ENCODE measurements at regions not wholly inside any gene's neighbourhood (a gene's known extent, or its start where the extent isn't known, plus 50 kb on each side); places are given as distances from the start of the nearest gene placed in this dataset.
A peak's percentile ranks its signal among the peaks of the same experiment; 100 is the strongest.

- DNase-seq, result no peak
- Mint-ChIP-seq H3K4me1 (no peaks in the 10 kb centered on the region), H3K27me3 (peaks cover 0 to 14% (median 12%) of the 10 kb centered on the region in 3 donors), H3K4me3 (no peak overlapping the region), H3K9me3 (peaks cover 0 to 14% (median 8%) of the 10 kb centered on the region in 7 donors), H3K27ac (no peak overlapping the region), H3K36me3 (peaks cover 3 to 11% of the 10 kb centered on the region in 2 donors)
- ATAC-seq (ENCODE audit: low read depth in 2 of 2), result no peak
Measured at GRCh38 chr10:3494131-3494837, 290.7 kb downstream of the KLF6 start.

- Mint-ChIP-seq H3K9me3 (peaks cover 5 to 20% (median 13%) of the 10 kb centered on the region in 7 donors), H3K4me1 (no peaks in the 10 kb centered on the region), H3K36me3 (peaks cover 5 to 18% of the 10 kb centered on the region in 2 donors), H3K27ac (no peak overlapping the region), H3K4me3 (no peak overlapping the region), H3K27me3 (peaks cover 0 to 14% (median 12%) of the 10 kb centered on the region in 3 donors)
- ATAC-seq (ENCODE audit: low read depth in 2 of 2) (no peak), DNase-seq (no peak)
Measured at GRCh38 chr10:3493621-3494020, 291.4 kb downstream of the KLF6 start.

GRCh38 chr10:3491571-3491970, 293.4 kb downstream of the KLF6 start:
- Mint-ChIP-seq H3K36me3 (peaks cover 9 to 27% of the 10 kb centered on the region in 2 donors), H3K4me3 (no peak overlapping the region), H3K27ac (peak overlapping the region in 3 of 6 donors; percentile 5 to 66 (median 18)), H3K9me3 (peaks cover 5 to 28% (median 15%) of the 10 kb centered on the region in 7 donors), H3K27me3 (peaks cover 0 to 13% (median 12%) of the 10 kb centered on the region in 3 donors), H3K4me1 (peaks cover 10 to 12% (median 11%) of the 10 kb centered on the region in 3 donors)
- DNase-seq (no peak), ATAC-seq (ENCODE audit: low read depth in 2 of 2) (no peak)

GRCh38 chr10:3487228-3487627, 297.8 kb downstream of the KLF6 start:
- Mint-ChIP-seq H3K27ac (peak overlapping the region in 5 of 6 donors; percentile 48 to 96 (median 70)), H3K4me1 (peaks cover 45 to 55% (median 52%) of the 10 kb centered on the region in 3 donors), H3K36me3 (peaks cover 9 to 20% of the 10 kb centered on the region in 2 donors), H3K27me3 (no peaks in the 10 kb centered on the region), H3K4me3 (peak overlapping the region in 6 of 8 donors; percentile 13 to 59 (median 32)), H3K9me3 (peaks cover 5 to 28% (median 15%) of the 10 kb centered on the region in 7 donors)
- ATAC-seq (ENCODE audit: low read depth in 2 of 2) (no peak), DNase-seq (no peak)

GRCh38 chr10:3486346-3487065, 298.5 kb downstream of the KLF6 start:
- Mint-ChIP-seq H3K9me3 (peaks cover 5 to 28% (median 15%) of the 10 kb centered on the region in 7 donors), H3K4me3 (peak overlapping the region in 6 of 8 donors; percentile 18 to 93 (median 54)), H3K27me3 (no peaks in the 10 kb centered on the region), H3K36me3 (peaks cover 9 to 20% of the 10 kb centered on the region in 2 donors), H3K4me1 (peaks cover 53 to 63% (median 57%) of the 10 kb centered on the region in 3 donors), H3K27ac (peak overlapping the region; percentile 65 to 99 (median 98))
- no peak for DNase-seq
- no peak for ATAC-seq (ENCODE audit: low read depth in 2 of 2)

- peak; percentile 80 to 81 for ATAC-seq (ENCODE audit: low read depth in 2 of 2)
- peaks cover 6 to 20% of the 10 kb centered on the region in 2 donors for H3K36me3 Mint-ChIP-seq
- H3K27me3 Mint-ChIP-seq, result no peaks in the 10 kb centered on the region
- peaks cover 55 to 66% (median 57%) of the 10 kb centered on the region in 3 donors for H3K4me1 Mint-ChIP-seq
- H3K4me3 Mint-ChIP-seq, result peak overlapping the region; percentile 75 to 93 (median 84)
- DNase-seq, result peak; percentile 82
- peaks cover 5 to 23% (median 14%) of the 10 kb centered on the region in 7 donors for H3K9me3 Mint-ChIP-seq
- peak overlapping the region; percentile 90 to 99 (median 98) for H3K27ac Mint-ChIP-seq
Measured at GRCh38 chr10:3485057-3485686, 299.8 kb downstream of the KLF6 start.

- H3K27ac Mint-ChIP-seq, result peak overlapping the region; percentile 90 to 99 (median 98)
- H3K4me3 Mint-ChIP-seq, result peak overlapping the region; percentile 75 to 93 (median 84)
- no peaks in the 10 kb centered on the region for H3K27me3 Mint-ChIP-seq
- H3K4me1 Mint-ChIP-seq, result peaks cover 59 to 70% (median 60%) of the 10 kb centered on the region in 3 donors
- DNase-seq, result peak; percentile 75
- peaks cover 5 to 17% (median 10%) of the 10 kb centered on the region in 7 donors for H3K9me3 Mint-ChIP-seq
- peak; percentile 71 to 81 for ATAC-seq (ENCODE audit: low read depth in 2 of 2)
- peaks cover 6 to 20% of the 10 kb centered on the region in 2 donors for H3K36me3 Mint-ChIP-seq
Measured at GRCh38 chr10:3484306-3485056, 300.5 kb downstream of the KLF6 start.

- peak overlapping the region in 5 of 6 donors; percentile 24 to 90 (median 72) for H3K27ac Mint-ChIP-seq
- DNase-seq, result no peak
- peak overlapping the region; percentile 21 to 84 (median 66) for H3K4me3 Mint-ChIP-seq
- peaks cover 0 to under 1% (median 0%) of the 10 kb centered on the region in 7 donors for H3K9me3 Mint-ChIP-seq
- H3K36me3 Mint-ChIP-seq, result peaks cover 0 to 8% of the 10 kb centered on the region in 2 donors
- no peak for ATAC-seq (ENCODE audit: low read depth in 2 of 2)
- H3K27me3 Mint-ChIP-seq, result no peaks in the 10 kb centered on the region
- peaks cover 59 to 82% (median 68%) of the 10 kb centered on the region in 3 donors for H3K4me1 Mint-ChIP-seq
Measured at GRCh38 chr10:3482200-3482993, 302.6 kb downstream of the KLF6 start.

- H3K27ac Mint-ChIP-seq, result no peak overlapping the region
- peaks cover 0 to 8% of the 10 kb centered on the region in 2 donors for H3K36me3 Mint-ChIP-seq
- DNase-seq (no peak), ATAC-seq (ENCODE audit: low read depth in 2 of 2) (no peak)
- peak overlapping the region in 2 of 8 donors; percentile 53 to 78 for H3K4me3 Mint-ChIP-seq
- H3K4me1 Mint-ChIP-seq, result peaks cover 54 to 73% (median 59%) of the 10 kb centered on the region in 3 donors
- H3K27me3 Mint-ChIP-seq, result no peaks in the 10 kb centered on the region
- H3K9me3 Mint-ChIP-seq, result no peaks in the 10 kb centered on the region
Measured at GRCh38 chr10:3481496-3481895, 303.5 kb downstream of the KLF6 start.

- DNase-seq, result no peak
- Mint-ChIP-seq H3K36me3 (peaks cover 0 to 8% of the 10 kb centered on the region in 2 donors), H3K27me3 (no peaks in the 10 kb centered on the region), H3K4me3 (no peak overlapping the region), H3K27ac (peak overlapping the region in 1 of 6 donors; percentile 16), H3K4me1 (peaks cover 53 to 68% (median 54%) of the 10 kb centered on the region in 3 donors), H3K9me3 (no peaks in the 10 kb centered on the region)
- no peak for ATAC-seq (ENCODE audit: low read depth in 2 of 2)
Measured at GRCh38 chr10:3480990-3481315, 304.1 kb downstream of the KLF6 start.

- Mint-ChIP-seq H3K27ac (peak overlapping the region in 1 of 6 donors; percentile 16), H3K9me3 (no peaks in the 10 kb centered on the region), H3K36me3 (peaks cover 0 to 8% of the 10 kb centered on the region in 2 donors), H3K4me1 (peaks cover 48 to 63% (median 50%) of the 10 kb centered on the region in 3 donors), H3K4me3 (no peak overlapping the region), H3K27me3 (no peaks in the 10 kb centered on the region)
- DNase-seq (no peak), ATAC-seq (ENCODE audit: low read depth in 2 of 2) (no peak)
Measured at GRCh38 chr10:3480281-3480989, 304.6 kb downstream of the KLF6 start.
